ENCODE measurements at regions not wholly inside any gene's neighbourhood (a gene's known extent, or its start where the extent isn't known, plus 50 kb on each side); places are given as distances from the start of the nearest gene placed in this dataset.

GRCh38 chr13:109892101-109892500 is 105.7 kb upstream of the IRS2 start:
- TF ChIP-seq CTCF (IDR thresholded peaks at IDR 0.05) (no peak), POLR2A (IDR thresholded peaks at IDR 0.05) (no peak)

All from vagina (tissue), 2 donors.